GM12891 (cell line): ENCODE measurements at regions not wholly inside any gene's neighbourhood (a gene's known extent, or its start where the extent isn't known, plus 50 kb on each side); places are given as distances from the start of the nearest gene placed in this dataset.

ENCODE experiments used
- DNase-seq: peaks from one replicate; pipeline ENCODE4 v3.0.0; 2011; ENCODE audit warnings: low spot score; ENCODE audit not compliant: insufficient read length
- FAIRE-seq: peaks from 2 replicates; lab custom pipeline; 2011; peaks lifted over from hg19 to GRCh38; lab: Jason Lieb, UNC
- PAX5 ChIP-seq: IDR thresholded peaks from 2 replicates; pipeline ENCODE4 v1.6.1; 2011; ENCODE audit warnings: low read length, moderate library complexity, mild to moderate bottlenecking; ENCODE audit not compliant: insufficient read depth, severe bottlenecking
- POLR2A ChIP-seq: IDR thresholded peaks from 2 replicates; pipeline ENCODE4 v1.6.1; 2011; ENCODE audit warnings: low read depth, low read length, control low read depth
- POLR2AphosphoS5 ChIP-seq: IDR thresholded peaks from 2 replicates; pipeline ENCODE4 v1.6.1; 2011; ENCODE audit warnings: low read depth, low read length, control low read depth
- POU2F2 ChIP-seq: IDR thresholded peaks from 2 replicates; pipeline ENCODE4 v1.6.1; 2011; ENCODE audit warnings: low read depth, mild to moderate bottlenecking, control low read depth, low read length, moderate library complexity
- SPI1 ChIP-seq: IDR thresholded peaks from 2 replicates; pipeline ENCODE4 v1.6.1; 2011; ENCODE audit warnings: low read depth, low read length, control low read depth
- TAF1 ChIP-seq: IDR thresholded peaks from 2 replicates; pipeline ENCODE4 v1.6.1; 2011; ENCODE audit warnings: low read depth, low read length, control low read depth

DNA sequence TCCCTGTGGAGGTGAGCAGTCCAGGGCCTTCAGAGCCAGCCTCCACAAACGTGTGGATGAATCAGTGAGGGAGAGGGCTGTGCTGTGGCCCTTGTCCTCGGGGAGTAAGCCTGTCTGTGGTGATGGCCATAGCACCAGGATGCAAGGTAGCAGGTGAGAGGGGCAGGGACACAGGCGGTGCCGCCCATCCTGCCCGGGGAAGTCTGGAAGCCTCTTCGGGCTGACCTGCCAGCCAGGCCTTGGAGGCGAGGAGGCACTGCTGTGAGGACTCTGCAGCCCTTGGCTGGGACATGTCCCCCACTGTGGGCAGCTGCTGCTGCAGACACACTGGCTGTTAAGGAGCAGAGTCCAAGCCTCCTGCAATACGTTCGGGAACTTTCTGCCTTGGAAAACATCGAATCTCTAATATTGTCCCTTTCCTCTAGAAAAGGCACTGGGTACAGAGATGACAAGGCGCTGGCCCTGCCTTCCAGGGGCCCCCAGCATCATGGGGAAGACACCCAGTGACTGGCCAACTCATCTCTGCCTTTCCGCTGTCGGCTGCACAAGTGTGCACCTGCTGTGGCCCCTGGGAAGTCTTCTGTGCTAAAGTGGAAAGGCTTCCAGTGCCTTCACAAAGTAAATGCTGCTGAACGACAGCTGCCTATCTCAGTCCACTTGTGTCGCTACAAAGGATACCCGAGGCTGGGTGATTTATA lies 101.4 kb downstream of the ADRA2C start:
- TF ChIP-seq POU2F2 (no peak), TAF1 (no peak), POLR2AphosphoS5 (no peak), POLR2A (no peak), PAX5 (no peak), SPI1 (no peak)
- no peak for DNase-seq
- FAIRE-seq: no peak

GRCh38 chr4:3868211-3869173 lies 102.3 kb downstream of the ADRA2C start:
- DNase-seq (no peak), FAIRE-seq (no peak)
- TF ChIP-seq POLR2AphosphoS5: no peak

GRCh38 chr4:3869174-3869572 lies 103.0 kb downstream of the ADRA2C start:
- DNase-seq (no peak), FAIRE-seq (no peak)
- TF ChIP-seq POLR2AphosphoS5: no peak
- no peak for TF ChIP-seq POU2F2
- TF ChIP-seq SPI1: no peak

DNA sequence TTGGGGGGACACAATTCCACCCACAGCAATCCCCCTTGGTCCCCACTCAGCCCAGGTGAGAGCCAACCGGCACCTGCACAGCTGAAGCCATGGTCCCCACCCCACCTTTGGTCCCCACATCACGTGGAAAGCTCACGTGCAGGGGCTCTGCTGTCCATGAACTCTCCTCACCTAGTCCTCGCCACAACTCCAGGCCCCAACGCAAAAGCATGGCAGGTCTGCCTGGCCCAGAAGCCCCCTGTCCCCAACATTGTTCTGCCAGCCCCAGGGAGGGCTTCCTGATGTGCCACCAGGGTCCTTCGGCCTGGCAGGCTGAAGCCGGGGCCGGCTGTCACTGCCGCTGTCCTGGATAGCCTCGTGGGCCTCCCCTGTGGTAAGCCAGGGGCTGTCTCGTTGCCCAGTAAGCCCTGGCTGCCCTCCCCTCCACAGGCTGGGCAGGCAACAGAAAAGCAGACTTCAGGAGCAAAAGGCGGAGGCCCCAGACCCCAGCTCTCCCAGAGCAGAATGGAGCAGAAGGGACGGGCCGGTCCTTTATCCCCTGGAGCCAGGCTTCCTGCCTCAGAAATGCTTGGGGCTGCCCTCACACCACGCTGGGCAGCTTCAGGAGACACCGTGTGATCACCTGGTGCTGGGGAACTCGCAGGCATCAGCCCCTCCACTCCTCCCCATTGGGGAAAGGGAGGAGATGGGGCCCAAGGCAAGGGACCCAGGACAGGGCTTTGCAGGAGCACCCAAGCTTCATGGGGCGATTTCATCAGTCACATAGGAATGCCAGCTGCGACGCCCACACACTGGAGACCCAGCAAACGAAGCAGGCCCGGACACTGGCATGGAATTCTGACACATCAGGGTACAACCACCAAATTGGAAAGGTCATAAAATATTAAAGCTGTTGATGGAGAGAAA lies 103.7 kb downstream of the ADRA2C start:
- DNase-seq (no peak), FAIRE-seq (no peak)
- TF ChIP-seq PAX5: no peak
- TF ChIP-seq POLR2A: no peak
- no peak for TF ChIP-seq POU2F2

DNA sequence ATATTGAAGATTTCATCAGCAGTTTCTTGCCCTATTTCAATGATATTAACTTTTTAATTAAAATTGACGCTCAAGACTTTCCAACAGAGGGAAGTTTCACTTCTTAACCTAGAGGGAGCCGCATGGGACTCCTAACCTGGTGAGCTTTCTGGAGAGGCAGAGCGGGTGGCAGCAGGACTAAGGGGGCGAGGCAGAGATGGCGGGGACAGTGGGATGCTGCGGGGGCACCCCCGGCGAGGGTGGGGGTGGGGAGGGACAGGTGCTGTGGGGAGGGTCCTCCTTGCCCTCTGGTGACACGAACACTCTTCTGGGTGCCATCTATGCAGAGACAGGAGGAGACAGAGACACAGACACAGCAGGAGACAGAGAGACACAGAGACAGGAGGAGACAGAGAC lies 104.4 kb downstream of the ADRA2C start:
- DNase-seq (no peak), FAIRE-seq (no peak)
- TF ChIP-seq PAX5 (no peak), POLR2AphosphoS5 (no peak), POU2F2 (no peak), POLR2A (no peak), TAF1 (no peak), SPI1 (no peak)

DNA sequence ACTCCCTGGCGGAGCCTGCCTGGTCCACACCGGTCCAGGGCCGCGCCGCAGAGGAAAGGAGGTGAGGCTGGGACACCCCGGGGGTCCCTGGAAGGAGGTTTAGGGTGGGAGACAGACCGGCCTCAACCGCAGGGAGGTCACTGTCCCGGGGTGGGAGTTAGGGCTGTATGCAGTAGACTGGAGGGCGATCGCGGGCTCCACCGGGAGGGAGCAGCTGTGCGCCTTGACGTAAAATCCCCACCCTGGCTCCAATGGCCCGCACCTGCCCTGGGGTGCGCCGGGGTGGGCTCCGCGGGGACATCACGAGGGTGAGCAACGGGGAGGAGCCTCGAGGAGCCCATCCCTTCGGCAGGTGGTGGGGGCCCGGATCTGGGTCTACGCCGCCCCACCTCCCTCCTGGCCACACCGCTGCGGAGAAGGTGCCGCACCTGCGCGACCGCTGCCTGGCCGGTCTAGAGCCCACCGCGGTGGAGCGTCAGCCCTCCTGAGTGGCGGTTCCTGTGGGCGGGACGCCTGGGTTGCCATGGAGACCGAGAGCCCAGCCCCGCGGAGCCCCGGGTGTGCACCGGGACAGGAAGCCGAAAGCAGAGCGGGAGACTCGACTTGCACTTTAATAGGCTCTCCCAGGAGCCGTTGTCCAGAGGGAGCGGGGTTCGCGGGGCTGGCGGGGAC lies 105.1 kb downstream of the ADRA2C start:
- TF ChIP-seq PAX5 (no peak), SPI1 (no peak)
- no peak for DNase-seq
- no peak for FAIRE-seq

DNA sequence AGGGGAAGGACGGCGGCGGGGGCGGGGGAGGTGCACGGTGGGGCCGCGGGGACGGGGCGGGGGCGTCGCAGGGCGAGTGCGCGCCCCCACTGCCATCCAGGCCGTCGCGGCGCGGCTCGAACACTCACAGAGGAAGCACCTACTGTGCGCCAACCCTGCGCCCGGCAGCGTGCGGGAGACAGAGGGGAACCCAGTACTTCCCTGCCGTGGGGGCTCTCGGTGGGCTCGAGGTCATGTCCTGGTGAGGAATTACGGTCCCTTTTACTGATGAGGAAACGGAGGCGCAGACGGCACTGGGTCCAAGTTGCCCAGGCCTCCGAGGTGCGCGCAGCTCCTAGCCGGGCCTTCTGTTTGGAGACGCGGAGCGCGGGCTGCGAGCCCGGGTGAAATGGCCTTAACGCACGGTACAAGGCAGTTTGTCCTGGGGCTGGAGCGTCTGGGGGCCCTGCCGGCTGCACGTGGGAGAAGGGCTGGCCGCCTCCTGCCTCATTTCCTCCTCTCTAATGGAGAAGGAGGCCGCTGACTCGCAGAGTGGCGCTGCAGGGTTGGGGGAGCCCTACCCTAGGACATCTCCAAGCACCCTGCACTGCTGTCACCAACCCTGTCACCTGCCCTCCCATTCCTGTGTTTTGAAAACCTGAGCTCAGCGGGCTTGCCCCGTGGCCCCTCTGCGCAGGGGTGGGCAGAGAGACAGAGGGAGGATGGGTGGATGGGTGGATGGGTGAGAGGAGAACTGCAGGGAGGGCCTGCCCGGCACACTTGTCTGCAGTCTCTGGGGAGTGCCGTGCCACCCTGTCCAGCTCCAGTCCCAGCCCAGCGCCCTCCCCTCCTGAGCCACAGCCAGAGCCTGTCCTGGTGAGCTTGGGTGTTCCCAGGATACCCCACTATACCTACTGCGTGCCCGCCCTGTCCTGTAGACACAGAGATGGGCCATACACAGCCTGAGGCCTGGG lies 106.0 kb downstream of the ADRA2C start:
- FAIRE-seq (no peak), DNase-seq (no peak)
- no peak for TF ChIP-seq POLR2AphosphoS5
- TF ChIP-seq POU2F2: no peak
- TF ChIP-seq POLR2A: no peak
- TF ChIP-seq SPI1: no peak

GRCh38 chr4:3872834-3873313 lies 106.7 kb downstream of the ADRA2C start:
- no peak for FAIRE-seq
- no peak for DNase-seq
- TF ChIP-seq POLR2A (no peak), POLR2AphosphoS5 (no peak), SPI1 (no peak), PAX5 (no peak), POU2F2 (no peak), TAF1 (no peak)

- TF ChIP-seq POLR2AphosphoS5 (no peak), PAX5 (no peak), POU2F2 (no peak), POLR2A (no peak), SPI1 (no peak)
- no peak for FAIRE-seq
- no peak for DNase-seq
Observed at GRCh38 chr4:3873408-3874027, 107.3 kb downstream of the ADRA2C start.
